ENCODE measurements at regions not wholly inside any gene's neighbourhood (a gene's known extent, or its start where the extent isn't known, plus 50 kb on each side); places are given as distances from the start of the nearest gene placed in this dataset.

DNA sequence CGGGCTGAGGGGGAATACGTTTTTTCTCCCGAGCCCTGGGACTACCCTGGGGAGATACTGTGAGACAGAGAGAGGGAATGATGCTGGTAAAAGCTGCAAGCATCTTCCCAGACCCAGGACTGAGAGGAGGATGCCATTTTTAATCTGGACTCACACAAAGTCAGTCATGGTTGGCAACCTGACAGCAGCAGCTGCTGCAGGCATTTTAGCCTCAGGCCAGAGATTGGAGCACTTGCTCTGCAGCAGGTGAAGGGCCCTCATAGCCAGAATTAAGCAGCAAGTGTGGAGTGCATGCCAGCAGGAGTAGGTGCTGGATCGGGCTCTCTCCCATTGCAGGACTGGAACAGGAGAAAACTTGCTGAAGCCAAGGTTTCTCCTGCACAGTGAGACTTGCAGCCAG lies 361.1 kb upstream of the CLEC14A start:
- Histone ChIP-seq H3K27ac (ENCODE audit: insufficient read depth, low read length) (no peak overlapping the region), H3K27me3 (ENCODE audit: control insufficient read depth, insufficient read depth, low read length) (no peaks in the 10 kb centered on the region; the same call in 1 of the 2 replicates), H2AK9ac (replicated peaks; ENCODE audit: low read depth, low read length, poor library complexity) (no peak overlapping the region), H3K14ac (replicated peaks; ENCODE audit: low read depth, low read length) (no peak overlapping the region), H2BK20ac (ENCODE audit: low read depth, low read length) (no peak overlapping the region), H3K4me1 (ENCODE audit: control insufficient read depth, insufficient read depth, low read length) (no peaks in the 10 kb centered on the region), H4K20me1 (ENCODE audit: insufficient read depth, low read length) (no peaks in the 10 kb centered on the region), H3K36me3 (ENCODE audit: control insufficient read depth, insufficient read depth, low read length) (no peaks in the 10 kb centered on the region), H3K23ac (ENCODE audit: low read depth, low read length) (no peak overlapping the region), H2AK5ac (ENCODE audit: low read depth, low read length) (no peak overlapping the region), H2AFZ (replicated peaks; ENCODE audit: low read length, poor library complexity) (peak overlapping the region; percentile 58), H3K4me3 (ENCODE audit: insufficient read depth, low read depth, low read length) (no peak overlapping the region), H2BK15ac (ENCODE audit: low read depth, low read length) (no peak overlapping the region), H3K79me1 (ENCODE audit: low read depth in 1 of 2, low read length in 2 of 2) (no peaks in the 10 kb centered on the region), H3K9ac (ENCODE audit: low read depth, low read length) (no peak overlapping the region), H4K8ac (ENCODE audit: low read depth in 2 of 2, low read length in 2 of 2) (no peak overlapping the region), H3K4me2 (ENCODE audit: low read depth, low read length) (no peak overlapping the region), H3K9me1 (ENCODE audit: insufficient read depth, low read length) (no peaks in the 10 kb centered on the region), H4K91ac (ENCODE audit: insufficient read depth, low read depth, low read length) (no peak overlapping the region), H3K9me3 (ENCODE audit: control insufficient read depth, insufficient read depth, low read length) (no peaks in the 10 kb centered on the region), H3K18ac (ENCODE audit: low read depth, low read length) (no peak overlapping the region), H3K56ac (ENCODE audit: extremely low read depth, insufficient read depth, low read length) (no peak overlapping the region), H2BK120ac (ENCODE audit: low read depth, low read length) (no peak overlapping the region), H2BK5ac (ENCODE audit: low read depth, low read length, poor library complexity, severe bottlenecking) (no peak overlapping the region), H3K4ac (ENCODE audit: low read depth, low read length) (no peak overlapping the region), H4K5ac (ENCODE audit: low read depth, low read length) (no peak overlapping the region)
- intact Hi-C loops (cut with micrococcal nuclease) (no loop called here), in situ Hi-C loops (cut with MboI; ENCODE audit: low sequenced_read_pairs) (no loop called here), dilution Hi-C loops (cut with HindIII; ENCODE audit: low sequenced_read_pairs, unreplicated experiment) (no loop called here)
- BruUV-seq (replicated peaks), result no TSS peak
- ChIA-PET CTCF (no interaction called here), POLR2A (ENCODE audit: unreplicated experiment) (no interaction called here)
- 83% methylated on average over 1 of the region's 4 CpGs; no CpG with 5 or more reads in 1 of the 2 experiments for WGBS, 2 experiments (ENCODE audit: extremely low coverage in 2 of 2, insufficient read length in 1 of 2)
- DNase-seq, result peak; percentile 7
- ATAC-seq (ENCODE audit: low read depth), result no peak
- no peak for TF ChIP-seq FOS (IDR thresholded peaks at IDR 0.05; ENCODE audit: low read depth, low read length)
- TF ChIP-seq CHD1 (IDR thresholded peaks at IDR 0.05; ENCODE audit: low read depth, low read length), result no peak
- no peak for TF ChIP-seq NFE2L2 (IDR thresholded peaks at IDR 0.05; ENCODE audit: low read depth, low read length)
- no peak for TF ChIP-seq POLR2A (IDR thresholded peaks at IDR 0.05; ENCODE audit: low read depth, low read length)
- no peak for TF ChIP-seq RAD21 (IDR thresholded peaks at IDR 0.05; ENCODE audit: low read length)
- TF ChIP-seq, protein P1, sequence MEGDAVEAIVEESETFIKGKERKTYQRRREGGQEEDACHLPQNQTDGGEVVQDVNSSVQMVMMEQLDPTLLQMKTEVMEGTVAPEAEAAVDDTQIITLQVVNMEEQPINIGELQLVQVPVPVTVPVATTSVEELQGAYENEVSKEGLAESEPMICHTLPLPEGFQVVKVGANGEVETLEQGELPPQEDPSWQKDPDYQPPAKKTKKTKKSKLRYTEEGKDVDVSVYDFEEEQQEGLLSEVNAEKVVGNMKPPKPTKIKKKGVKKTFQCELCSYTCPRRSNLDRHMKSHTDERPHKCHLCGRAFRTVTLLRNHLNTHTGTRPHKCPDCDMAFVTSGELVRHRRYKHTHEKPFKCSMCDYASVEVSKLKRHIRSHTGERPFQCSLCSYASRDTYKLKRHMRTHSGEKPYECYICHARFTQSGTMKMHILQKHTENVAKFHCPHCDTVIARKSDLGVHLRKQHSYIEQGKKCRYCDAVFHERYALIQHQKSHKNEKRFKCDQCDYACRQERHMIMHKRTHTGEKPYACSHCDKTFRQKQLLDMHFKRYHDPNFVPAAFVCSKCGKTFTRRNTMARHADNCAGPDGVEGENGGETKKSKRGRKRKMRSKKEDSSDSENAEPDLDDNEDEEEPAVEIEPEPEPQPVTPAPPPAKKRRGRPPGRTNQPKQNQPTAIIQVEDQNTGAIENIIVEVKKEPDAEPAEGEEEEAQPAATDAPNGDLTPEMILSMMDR (conservative IDR thresholded peaks at IDR 0.05; ENCODE audit: low read depth, low read length), result no peak
- no peak for TF ChIP-seq MAFK (IDR thresholded peaks at IDR 0.05; ENCODE audit: low read depth, low read length)
- no peak for TF ChIP-seq RCOR1 (IDR thresholded peaks at IDR 0.05; ENCODE audit: insufficient replicate concordance, low read length)
- no peak for TF ChIP-seq SMC3 (IDR thresholded peaks at IDR 0.05; ENCODE audit: low read depth, low read length)
- no peak for TF ChIP-seq MAZ (IDR thresholded peaks at IDR 0.05; ENCODE audit: borderline replicate concordance, low read depth, low read length)
- no peak for TF ChIP-seq CEBPB (IDR thresholded peaks at IDR 0.05; ENCODE audit: low read depth, low read length)
